ENCODE measurements at regions not wholly inside any gene's neighbourhood (a gene's known extent, or its start where the extent isn't known, plus 50 kb on each side); places are given as distances from the start of the nearest gene placed in this dataset.

DNA sequence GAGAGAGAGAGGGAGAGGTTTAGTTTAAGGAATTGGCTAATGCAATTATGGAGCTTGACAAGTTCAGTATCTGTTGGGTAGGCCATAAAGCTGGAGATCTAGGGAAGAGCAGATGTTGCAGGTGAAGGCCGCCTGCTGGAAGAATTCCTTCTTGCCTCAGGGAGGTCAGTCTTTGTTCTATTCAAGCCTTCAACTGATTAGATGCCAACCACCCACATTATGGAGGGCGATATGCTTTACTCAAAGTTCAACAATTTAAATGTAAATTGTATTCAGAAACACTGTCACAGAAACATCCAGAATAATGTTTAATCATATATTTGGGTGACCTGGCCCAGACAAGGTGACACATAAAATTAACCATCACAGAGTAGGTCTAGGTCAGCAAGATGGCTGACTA is 51.7 kb upstream of the SSBP2 start:
- TF ChIP-seq POLR2A (IDR thresholded peaks at IDR 0.05; ENCODE audit: low read length) (no peak), GATA1 (IDR thresholded peaks at IDR 0.05; ENCODE audit: low read depth, low read length) (no peak)

All from erythroblast (primary cell).